ENCODE measurements at regions not wholly inside any gene's neighbourhood (a gene's known extent, or its start where the extent isn't known, plus 50 kb on each side); places are given as distances from the start of the nearest gene placed in this dataset.

- TF ChIP-seq, protein P1, sequence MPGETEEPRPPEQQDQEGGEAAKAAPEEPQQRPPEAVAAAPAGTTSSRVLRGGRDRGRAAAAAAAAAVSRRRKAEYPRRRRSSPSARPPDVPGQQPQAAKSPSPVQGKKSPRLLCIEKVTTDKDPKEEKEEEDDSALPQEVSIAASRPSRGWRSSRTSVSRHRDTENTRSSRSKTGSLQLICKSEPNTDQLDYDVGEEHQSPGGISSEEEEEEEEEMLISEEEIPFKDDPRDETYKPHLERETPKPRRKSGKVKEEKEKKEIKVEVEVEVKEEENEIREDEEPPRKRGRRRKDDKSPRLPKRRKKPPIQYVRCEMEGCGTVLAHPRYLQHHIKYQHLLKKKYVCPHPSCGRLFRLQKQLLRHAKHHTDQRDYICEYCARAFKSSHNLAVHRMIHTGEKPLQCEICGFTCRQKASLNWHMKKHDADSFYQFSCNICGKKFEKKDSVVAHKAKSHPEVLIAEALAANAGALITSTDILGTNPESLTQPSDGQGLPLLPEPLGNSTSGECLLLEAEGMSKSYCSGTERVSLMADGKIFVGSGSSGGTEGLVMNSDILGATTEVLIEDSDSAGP (CRISPR knock-in tag; IDR thresholded peaks at IDR 0.05; ENCODE audit: borderline replicate concordance), result no peak
Observed at GRCh38 chr4:43757147-43757546, 691.5 kb downstream of the KCTD8 start (continued).

- intact Hi-C loops (cut with micrococcal nuclease; ENCODE audit: unreplicated experiment) (no loop called here), in situ Hi-C loops (cut with HindIII; ENCODE audit: extremely low pct_ligation_motif_present, low pct_unique_long_range_greater_than_20kb) (no loop called here)
- DNase-seq (ENCODE audit: low spot score) (no peak), ATAC-seq (no peak), FAIRE-seq (no peak)
- no peak overlapping the region for H3K9ac ChIP-seq (ENCODE audit: insufficient read depth, low read depth, low read length)
- ChIA-PET CTCF (ENCODE audit: low intra/inter-chr PET ratio, low total read pairs) (no interaction called here), POLR2A (no interaction called here)
- no peaks in the 10 kb centered on the region for H3K4me1 ChIP-seq (ENCODE audit: insufficient read depth, low read length)
- no peaks in the 10 kb centered on the region for H3K9me3 ChIP-seq (ENCODE audit: low read length)
- no peaks in the 10 kb centered on the region for H4K20me1 ChIP-seq (ENCODE audit: insufficient read depth, low read length)
- no peak overlapping the region for H3K4me3 ChIP-seq (replicated peaks in 1 of 3; ENCODE audit: insufficient read depth in 1 of 3, low read depth in 2 of 3, low read length in 3 of 3)
- no peak overlapping the region for H3K27ac ChIP-seq (ENCODE audit: extremely low read length, insufficient read depth, low read length)
- no peaks in the 10 kb centered on the region for H3K36me3 ChIP-seq (replicated peaks in 1 of 2; ENCODE audit: control insufficient read depth in 1 of 2, insufficient read depth in 2 of 2, low read length in 2 of 2)
- no TSS peak for BruUV-seq (replicated peaks)
- H2AFZ ChIP-seq (ENCODE audit: low read length), result no peak overlapping the region
- H3K4me2 ChIP-seq (ENCODE audit: low read depth, low read length), result no peak overlapping the region
- no peaks in the 10 kb centered on the region; a peak in 1 of 5 replicates for H3K27me3 ChIP-seq (ENCODE audit: control insufficient read depth in 1 of 2, insufficient read depth in 2 of 2, low read length in 2 of 2)
- no peak for TF ChIP-seq ZMAT5 (CRISPR knock-in tag; IDR thresholded peaks at IDR 0.05; ENCODE audit: borderline replicate concordance, low read depth)
- TF ChIP-seq ZNF782 (CRISPR knock-in tag; IDR thresholded peaks at IDR 0.05; ENCODE audit: borderline replicate concordance), result no peak
- TF ChIP-seq TCF7L2 (IDR thresholded peaks at IDR 0.05; ENCODE audit: low read depth, low read length), result no peak
- TF ChIP-seq ELF1 (CRISPR knock-in tag; IDR thresholded peaks at IDR 0.05), result no peak
- no peak for TF ChIP-seq ZNF33B (CRISPR knock-in tag; IDR thresholded peaks at IDR 0.05)
- TF ChIP-seq IRF2 (CRISPR knock-in tag; IDR thresholded peaks at IDR 0.05), result no peak
- no peak for TF ChIP-seq ATAD3A (CRISPR knock-in tag; IDR thresholded peaks at IDR 0.05)
- TF ChIP-seq YEATS2 (CRISPR knock-in tag; IDR thresholded peaks at IDR 0.05; ENCODE audit: borderline replicate concordance), result no peak
- TF ChIP-seq FUBP1 (CRISPR knock-in tag; IDR thresholded peaks at IDR 0.05; ENCODE audit: borderline replicate concordance), result no peak
- TF ChIP-seq, protein P2, sequence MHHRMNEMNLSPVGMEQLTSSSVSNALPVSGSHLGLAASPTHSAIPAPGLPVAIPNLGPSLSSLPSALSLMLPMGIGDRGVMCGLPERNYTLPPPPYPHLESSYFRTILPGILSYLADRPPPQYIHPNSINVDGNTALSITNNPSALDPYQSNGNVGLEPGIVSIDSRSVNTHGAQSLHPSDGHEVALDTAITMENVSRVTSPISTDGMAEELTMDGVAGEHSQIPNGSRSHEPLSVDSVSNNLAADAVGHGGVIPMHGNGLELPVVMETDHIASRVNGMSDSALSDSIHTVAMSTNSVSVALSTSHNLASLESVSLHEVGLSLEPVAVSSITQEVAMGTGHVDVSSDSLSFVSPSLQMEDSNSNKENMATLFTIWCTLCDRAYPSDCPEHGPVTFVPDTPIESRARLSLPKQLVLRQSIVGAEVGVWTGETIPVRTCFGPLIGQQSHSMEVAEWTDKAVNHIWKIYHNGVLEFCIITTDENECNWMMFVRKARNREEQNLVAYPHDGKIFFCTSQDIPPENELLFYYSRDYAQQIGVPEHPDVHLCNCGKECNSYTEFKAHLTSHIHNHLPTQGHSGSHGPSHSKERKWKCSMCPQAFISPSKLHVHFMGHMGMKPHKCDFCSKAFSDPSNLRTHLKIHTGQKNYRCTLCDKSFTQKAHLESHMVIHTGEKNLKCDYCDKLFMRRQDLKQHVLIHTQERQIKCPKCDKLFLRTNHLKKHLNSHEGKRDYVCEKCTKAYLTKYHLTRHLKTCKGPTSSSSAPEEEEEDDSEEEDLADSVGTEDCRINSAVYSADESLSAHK (CRISPR knock-in tag; IDR thresholded peaks at IDR 0.05; ENCODE audit: borderline replicate concordance), result no peak
- 54% methylated on average over 1 of the region's 1 CpG for WGBS (ENCODE audit: low lambda C conversion rate)
- no peaks in the 10 kb centered on the region for H3K79me2 ChIP-seq (ENCODE audit: insufficient read depth, low read length)
Observed at GRCh38 chr4:43758836-43759235, 689.8 kb downstream of the KCTD8 start.

All from HepG2 (cell line).